Cardiac fibroblast (primary cell): ENCODE measurements at regions not wholly inside any gene's neighbourhood (a gene's known extent, or its start where the extent isn't known, plus 50 kb on each side); places are given as distances from the start of the nearest gene placed in this dataset.

Experiments
- DNase-seq, 2 donors: peaks; one replicate each; pipeline versions ENCODE4 v3.0.0 to v3.0.0-alpha.2; 2010; ENCODE audit warnings: low read depth in 2 of 2
- H3K4me3 ChIP-seq, 2 donors: replicated peaks in 1 of 2; 1 replicate in 1 of 2; 2 replicates in 1 of 2; pipeline ENCODE4 v1.5.1; 2011; ENCODE audit warnings: low read depth in 2 of 2, low read length in 2 of 2, mild to moderate bottlenecking in 2 of 2, moderate library complexity in 1 of 2
- CTCF ChIP-seq: IDR thresholded peaks from one replicate; pipeline ENCODE4 v1.5.1; 2011; ENCODE audit warnings: low read depth, mild to moderate bottlenecking, low read length, inconsistent platforms

- no peak overlapping the region for H3K4me3 ChIP-seq
- DNase-seq = peak; percentile 35 to 48
- no peak for TF ChIP-seq CTCF
Observed at GRCh38 chr21:35953597-35953996, 106.7 kb downstream of the SETD4 start.

- DNase-seq = no peak
- TF ChIP-seq CTCF = no peak
- H3K4me3 ChIP-seq = no peak overlapping the region
Observed at GRCh38 chr21:35952651-35953340, 107.5 kb downstream of the SETD4 start.

- no peak for TF ChIP-seq CTCF
- DNase-seq = no peak
- H3K4me3 ChIP-seq = no peak overlapping the region
Observed at GRCh38 chr21:35948982-35949381, 111.3 kb downstream of the SETD4 start.

- H3K4me3 ChIP-seq = no peak overlapping the region
- DNase-seq = no peak
- no peak for TF ChIP-seq CTCF
Observed at GRCh38 chr21:35945089-35945671, 115.1 kb downstream of the SETD4 start.

- no peak overlapping the region for H3K4me3 ChIP-seq
- DNase-seq = no peak
- TF ChIP-seq CTCF = no peak
Observed at GRCh38 chr21:35943752-35944151, 116.6 kb downstream of the SETD4 start.

GRCh38 chr21:35942211-35943144 is 117.8 kb downstream of the SETD4 start:
- H3K4me3 ChIP-seq = no peak overlapping the region
- no peak for TF ChIP-seq CTCF
- DNase-seq = no peak
